DND-41 (cell line): ENCODE measurements at regions not wholly inside any gene's neighbourhood (a gene's known extent, or its start where the extent isn't known, plus 50 kb on each side); places are given as distances from the start of the nearest gene placed in this dataset.

Experiments
- CTCF ChIP-seq: IDR thresholded peaks from 2 replicates; pipeline ENCODE4 v1.5.1; 2012; ENCODE audit warnings: borderline replicate concordance, low read length, moderate library complexity, mild to moderate bottlenecking; ENCODE audit not compliant: poor library complexity, severe bottlenecking; ENCODE audit errors: extremely low read depth
- EZH2 ChIP-seq: IDR thresholded peaks from 3 replicates; pipeline ENCODE4 v1.6.1; 2012; ENCODE audit warnings: borderline replicate concordance, low read depth, mild to moderate bottlenecking, moderate library complexity, low read length, inconsistent platforms; ENCODE audit not compliant: severe bottlenecking

GRCh38 chr18:6476880-6477279, 62.2 kb upstream of the L3MBTL4 start:
- TF ChIP-seq CTCF (no peak), EZH2 (no peak)
